ENCODE measurements at regions not wholly inside any gene's neighbourhood (a gene's known extent, or its start where the extent isn't known, plus 50 kb on each side); places are given as distances from the start of the nearest gene placed in this dataset.

- TF ChIP-seq CTCF (IDR thresholded peaks at IDR 0.05; ENCODE audit: low read depth, low read length) (no peak), MYC (IDR thresholded peaks at IDR 0.05; ENCODE audit: low read depth, low read length) (no peak)
These were observed 1392.3 kb upstream of the CDH9 start for GRCh38 chr5:28430565-28431178.
